Stimulated activated CD4-positive, alpha-beta T cell treated with anti-CD3 and anti-CD28 coated beads, TNF-alpha, amount 100 ng/mL, for 4 hours (primary cell): ENCODE measurements at regions not wholly inside any gene's neighbourhood (a gene's known extent, or its start where the extent isn't known, plus 50 kb on each side); places are given as distances from the start of the nearest gene placed in this dataset.
"Not testable (repeated sequence)": the region's sequence is repeated elsewhere in the genome, so short reads cannot be mapped to it uniquely, and the experiment has no call there.

Source experiments
- DNase-seq, 3 experiments: peaks; one replicate each; pipeline ENCODE4 v3.0.0-alpha.2; 2020; ENCODE audit warnings: low read depth in 3 of 3

DNA sequence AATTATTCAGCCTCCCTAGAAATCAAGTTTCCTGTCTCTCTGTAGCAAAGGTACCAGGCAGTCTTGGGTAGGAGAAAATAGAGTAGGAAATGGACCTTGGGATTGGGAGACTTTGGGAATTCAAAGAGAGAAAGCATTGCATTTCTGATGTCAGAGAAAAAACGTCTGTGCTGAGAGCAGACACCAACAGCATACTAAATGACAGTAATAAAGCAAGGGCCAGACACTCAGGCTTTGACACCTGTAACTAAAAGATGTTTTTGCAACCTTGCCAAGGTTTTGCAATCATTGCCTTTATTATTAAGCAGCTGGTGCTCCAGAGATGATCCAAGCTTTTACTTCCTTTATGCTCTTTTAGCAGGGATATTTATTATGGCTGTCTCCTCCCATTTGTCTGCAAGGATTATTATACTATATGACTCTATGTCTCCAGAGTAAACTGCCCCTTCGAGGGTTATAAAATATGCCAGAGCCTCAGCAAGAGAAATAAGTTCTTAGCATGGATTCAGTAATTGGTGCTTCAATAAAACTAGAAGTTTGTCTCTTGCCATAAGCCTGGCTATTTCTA is 85.2 kb upstream of the GRAMD1B start:
- no peak for DNase-seq

DNA sequence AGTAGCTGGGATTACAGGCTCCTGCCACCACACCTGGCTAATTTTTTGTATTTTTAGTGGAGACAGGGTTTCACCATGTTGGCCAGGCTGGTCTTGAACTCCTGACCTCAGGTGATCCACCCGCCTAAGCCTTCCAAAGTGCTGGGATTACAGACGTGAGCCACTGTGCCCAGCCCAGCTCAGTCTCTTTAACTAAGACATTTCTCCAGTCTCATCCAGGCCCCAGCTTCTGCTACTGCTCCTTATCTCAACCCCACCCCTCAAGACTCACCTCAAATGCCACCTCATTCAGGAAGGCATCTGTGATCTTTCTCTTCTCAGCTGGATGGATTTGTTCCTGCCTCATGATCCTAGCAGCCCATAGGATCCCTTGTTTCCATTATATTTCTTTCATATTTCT is 85.9 kb upstream of the GRAMD1B start:
- DNase-seq, result not testable (repeated sequence)

DNA sequence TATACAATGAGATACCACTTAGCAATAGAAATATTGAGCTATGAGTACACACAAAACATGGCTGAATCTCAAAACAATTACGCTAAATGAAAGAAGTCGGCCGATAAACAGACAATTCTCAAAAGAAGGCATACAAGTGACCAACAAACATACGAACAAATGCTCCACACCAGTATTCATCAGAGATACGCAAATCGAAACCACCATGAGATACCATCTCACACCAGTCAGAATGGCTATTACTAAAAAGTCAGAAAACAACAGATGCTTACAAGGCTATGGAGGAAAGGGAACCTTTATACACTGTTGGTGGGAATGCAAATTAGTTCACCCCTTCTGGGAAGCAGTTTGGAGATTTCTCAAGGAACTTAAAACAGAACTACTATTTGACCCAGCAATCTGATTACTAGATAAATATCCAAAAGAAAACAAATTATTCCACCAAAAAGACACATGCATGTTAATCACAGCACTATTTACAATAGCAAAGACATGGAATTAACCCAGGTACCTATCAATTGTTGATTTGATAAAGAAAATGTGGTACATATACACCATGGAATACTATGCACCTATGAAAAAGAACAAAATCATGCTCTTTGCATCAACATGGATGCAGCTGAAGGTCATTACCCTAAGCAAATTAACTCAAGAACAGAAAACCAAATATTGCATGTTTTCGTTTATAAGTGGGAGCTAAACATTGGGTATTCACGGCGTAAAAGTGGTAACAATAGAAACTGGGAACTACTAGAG is 90.9 kb upstream of the GRAMD1B start:
- no peak for DNase-seq

DNA sequence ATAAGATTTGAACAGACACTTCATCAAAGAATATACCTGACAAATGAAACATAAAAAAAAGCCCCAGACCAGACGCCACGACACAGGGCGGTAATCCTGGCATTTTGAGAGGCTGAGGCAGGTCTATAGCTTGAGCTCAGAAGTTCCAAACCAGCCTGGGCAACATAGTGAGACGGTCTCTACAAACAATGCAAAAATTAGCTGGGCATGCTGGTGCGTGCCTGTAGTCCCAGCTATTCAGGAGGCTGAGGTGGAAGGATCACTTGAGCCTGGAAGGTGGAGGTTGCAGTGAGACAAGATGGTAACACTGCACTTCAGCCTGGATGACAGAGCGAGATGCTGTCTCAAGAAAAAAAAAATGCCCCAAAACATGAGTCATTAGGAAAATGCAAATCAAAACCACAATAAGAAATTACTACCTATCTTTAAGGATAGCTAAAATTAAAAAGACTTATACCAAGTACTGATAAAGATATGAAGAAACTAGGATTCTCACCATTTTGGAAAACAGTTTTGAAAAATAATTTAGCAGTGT is 91.7 kb upstream of the GRAMD1B start:
- no peak for DNase-seq

DNA sequence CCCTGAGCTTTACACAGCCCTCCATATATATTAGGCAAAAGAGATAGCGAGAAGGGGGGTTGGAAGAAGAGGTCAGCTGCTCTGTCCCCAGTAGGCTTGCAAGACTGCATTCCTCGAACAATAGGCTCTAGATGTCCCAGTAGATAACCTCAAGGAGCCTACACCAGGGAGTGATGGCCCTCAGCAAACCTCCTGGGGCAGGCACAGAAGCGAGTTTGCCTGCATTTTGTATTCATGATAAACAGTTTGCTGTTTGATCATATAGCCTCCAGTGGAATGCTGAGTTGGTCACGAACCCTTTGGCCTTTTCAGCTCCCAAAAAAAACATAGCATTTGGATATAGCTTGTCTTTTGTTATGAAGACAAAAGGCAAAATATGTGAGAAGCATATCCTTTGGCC is 95.1 kb upstream of the GRAMD1B start:
- DNase-seq, result no peak

DNA sequence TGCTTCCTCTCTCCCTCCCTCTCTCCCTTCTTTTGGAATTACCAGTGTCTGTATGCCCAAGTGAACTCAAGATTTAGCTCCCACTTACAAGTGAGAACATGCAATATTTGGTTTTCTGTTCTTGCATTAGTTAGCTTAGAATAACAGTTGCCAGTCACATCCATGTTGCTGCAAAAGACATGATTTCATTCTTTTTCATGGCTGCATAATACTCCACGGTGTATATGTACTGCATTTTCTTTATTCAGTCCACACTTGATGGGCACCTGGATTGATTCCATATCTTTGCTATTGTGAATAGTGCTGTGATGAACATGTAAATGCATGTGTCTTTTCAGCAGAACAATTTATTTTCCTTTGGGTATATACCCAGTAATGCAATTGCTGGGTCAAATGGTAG is 97.5 kb upstream of the GRAMD1B start:
- DNase-seq, result not testable (repeated sequence)

DNA sequence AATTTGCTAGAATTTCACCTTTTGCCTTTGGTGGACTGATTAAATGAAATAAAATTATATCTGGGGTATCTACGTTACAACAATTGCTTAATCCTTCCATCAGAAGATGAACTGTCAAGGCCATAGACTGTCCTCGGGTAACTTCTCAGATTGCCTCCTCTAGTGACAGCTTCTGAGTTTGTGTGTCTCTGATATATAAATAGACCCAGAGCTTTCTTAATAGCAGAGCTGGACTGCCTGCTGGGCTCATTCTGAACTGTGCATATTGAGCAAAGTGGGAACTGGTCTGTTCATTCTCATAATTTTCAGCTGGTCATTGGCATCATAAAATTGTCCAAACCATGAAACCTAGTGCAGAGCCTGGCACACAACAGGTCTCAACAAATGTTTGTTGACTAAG is 99.1 kb upstream of the GRAMD1B start:
- no peak for DNase-seq

DNA sequence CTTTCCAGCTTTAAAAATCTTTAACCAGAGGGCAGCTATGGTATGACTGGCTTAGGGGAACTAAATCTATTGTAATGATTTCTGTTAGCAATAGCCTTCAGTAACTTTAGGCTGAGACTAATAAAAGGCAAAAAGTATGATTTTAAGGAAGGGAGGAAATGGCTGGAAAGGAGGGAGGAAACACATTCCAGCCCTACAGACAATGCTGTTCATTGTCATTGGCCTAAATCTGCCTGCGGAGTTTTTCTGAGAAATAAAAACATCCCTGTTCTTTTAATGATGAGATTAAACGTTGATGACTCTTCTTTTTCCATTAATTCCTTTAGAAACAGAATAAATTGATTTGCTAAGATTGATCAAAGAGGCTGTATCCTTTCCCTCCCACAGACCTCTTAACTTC is 99.6 kb upstream of the GRAMD1B start:
- DNase-seq, result no peak

DNA sequence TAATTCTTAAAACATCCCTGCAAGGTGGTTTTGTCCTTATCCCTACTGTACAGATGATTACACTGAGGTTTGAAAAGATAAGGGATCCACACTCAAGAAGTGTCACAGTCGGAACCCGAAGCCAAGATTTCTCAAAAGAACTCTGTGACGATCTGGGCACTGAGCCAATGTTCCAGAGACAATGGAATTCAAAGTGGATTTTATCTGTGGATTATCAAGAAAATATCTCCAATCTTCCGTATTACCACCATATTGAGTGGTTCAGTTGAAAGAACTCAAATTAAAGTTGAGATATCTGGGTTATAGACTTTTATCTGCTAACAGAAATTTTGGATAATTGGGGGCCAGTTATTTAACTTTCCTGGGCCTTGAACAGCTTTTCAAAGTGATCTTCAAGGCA is 100.0 kb upstream of the GRAMD1B start:
- DNase-seq, result no peak

DNA sequence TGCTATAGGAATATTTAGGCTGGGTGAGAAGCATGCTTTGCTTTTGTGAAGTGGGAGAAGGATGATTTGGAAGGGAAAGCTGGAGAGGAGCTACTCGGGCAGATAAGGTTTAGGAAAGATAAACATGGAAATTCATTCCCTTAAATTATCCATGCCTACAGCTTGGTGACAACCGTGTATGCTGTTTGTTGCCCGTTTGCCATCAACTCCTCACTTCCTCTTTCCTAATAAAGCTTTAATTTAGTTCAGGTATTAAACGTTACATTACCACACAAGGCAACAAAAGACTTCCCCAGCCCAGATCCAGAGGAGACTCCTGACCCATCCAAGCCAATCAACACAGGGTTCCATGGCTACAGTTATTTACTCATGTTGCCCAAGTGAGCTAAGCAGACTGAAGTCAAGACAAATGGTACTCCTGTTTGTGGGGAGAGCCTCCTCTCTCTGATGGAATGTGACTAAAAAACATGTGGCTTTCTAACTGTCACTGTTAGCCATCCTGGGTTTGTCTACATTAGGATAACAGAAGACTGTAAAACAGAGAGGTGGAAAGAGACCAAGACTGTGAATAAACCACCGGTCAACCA is 101.7 kb upstream of the GRAMD1B start:
- no peak for DNase-seq

DNA sequence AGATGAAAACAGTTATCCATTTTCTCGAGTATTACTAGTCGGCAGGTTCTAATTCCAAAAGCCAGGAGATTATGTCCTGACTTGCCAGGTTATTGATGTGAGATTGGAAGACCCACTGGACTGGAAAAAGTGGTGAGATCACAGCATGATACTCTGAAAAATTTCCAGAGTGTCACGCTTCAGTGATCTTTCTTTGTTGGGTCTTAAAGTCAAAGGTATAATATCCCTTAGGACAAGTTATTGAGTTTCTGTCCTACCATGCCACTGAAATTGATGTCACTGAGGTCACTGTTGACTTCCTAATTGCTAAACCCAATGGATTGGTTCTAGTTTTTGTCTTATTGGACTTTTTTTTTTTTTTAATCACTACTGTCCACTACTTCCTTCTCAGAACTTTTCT is 104.5 kb upstream of the GRAMD1B start:
- DNase-seq, result no peak

DNA sequence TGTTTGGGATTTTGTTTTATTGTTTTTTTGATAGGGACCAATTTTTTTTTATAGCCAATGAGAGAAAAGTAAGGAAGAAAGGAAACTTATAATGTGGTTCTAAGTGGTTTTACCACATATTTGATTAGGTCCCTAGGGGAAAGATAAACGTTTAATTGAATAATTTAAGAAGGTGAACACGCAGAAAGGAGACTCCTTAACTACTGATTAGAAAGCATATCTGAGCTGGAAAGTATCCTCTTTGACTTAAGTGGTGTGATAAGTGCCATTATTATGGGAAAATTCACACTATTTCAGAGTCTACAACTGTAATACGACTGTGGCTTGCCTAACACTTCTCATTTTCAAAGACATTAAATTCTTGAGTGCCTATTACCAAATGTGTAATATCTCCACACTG is 106.5 kb upstream of the GRAMD1B start:
- no peak for DNase-seq

DNA sequence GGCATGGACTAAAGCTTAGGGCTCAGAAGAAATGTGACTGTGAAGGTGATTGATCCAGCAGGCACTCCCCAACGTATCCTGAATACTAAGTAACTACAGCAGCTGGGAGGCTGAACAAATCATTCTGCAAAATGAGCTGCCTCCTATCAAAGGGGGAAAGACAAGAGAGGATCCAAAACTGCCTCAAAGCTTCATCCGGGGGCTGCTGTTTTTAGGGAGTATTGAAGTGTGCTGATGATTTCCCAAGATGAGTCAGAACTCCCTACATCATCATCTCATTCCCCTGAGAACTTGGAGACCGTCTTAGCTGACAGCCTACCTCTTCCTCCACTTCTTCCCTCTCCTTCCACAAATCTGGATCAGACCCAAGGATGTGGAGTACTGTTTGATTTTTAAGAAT is 108.4 kb upstream of the GRAMD1B start:
- DNase-seq, result no peak

DNA sequence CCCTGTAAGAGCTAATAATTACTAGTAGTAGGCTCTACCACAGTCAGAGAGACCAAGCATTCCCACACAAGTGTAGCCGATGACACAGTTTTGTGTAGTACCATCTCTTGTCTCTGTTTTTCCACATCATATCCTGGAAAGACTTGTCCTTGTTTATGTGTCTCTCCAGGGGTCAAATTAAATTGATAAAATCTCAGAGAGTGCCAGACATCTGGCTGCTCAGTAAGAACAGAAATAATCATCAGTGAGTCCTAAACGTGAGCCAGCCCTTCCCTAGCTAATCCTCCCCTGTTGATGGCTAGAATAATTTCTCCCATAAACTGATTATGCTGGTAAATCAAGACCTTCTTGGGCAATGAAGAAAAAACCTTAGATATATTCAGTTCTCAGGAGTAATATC is 111.4 kb upstream of the GRAMD1B start:
- no peak for DNase-seq

DNA sequence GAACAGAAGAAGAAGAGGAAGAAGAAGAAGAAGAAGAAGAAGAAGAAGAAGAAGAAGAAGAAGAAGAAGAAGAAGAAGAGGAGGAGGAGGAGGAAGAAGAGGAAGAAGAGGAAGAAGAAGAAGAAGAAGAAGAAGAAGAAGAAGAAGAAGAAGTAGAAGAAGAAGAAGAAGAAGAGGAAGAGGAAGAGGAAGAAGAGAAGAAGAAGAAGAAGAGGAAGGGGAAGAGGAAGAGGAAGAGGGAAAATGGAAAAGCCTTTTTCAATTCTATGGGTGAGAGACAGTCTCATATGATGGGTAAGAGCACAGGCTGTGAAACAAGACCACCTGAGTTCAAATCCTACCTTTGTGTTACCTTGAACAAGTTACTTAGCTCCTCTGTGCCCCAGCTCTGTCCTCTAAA is 111.9 kb upstream of the GRAMD1B start:
- DNase-seq, result not testable (repeated sequence)

DNA sequence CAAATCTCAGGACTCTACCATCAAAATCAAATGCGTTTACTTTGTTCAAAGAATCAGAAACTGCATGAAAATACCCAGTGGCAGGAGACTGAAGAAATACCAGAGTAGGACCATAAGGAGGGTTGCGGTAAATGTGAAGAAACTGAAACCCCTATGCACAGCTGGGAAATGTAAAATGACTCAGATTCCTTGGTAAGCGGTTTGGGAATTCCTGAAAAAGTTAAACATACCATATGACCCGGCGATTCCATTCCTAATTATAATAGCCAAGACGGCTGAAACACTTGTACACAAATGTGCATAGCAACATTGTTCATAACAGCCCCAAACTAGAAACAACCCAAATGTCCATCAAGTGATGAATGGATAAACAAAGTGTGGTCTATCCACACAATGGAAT is 114.1 kb upstream of the GRAMD1B start:
- no peak for DNase-seq

DNA sequence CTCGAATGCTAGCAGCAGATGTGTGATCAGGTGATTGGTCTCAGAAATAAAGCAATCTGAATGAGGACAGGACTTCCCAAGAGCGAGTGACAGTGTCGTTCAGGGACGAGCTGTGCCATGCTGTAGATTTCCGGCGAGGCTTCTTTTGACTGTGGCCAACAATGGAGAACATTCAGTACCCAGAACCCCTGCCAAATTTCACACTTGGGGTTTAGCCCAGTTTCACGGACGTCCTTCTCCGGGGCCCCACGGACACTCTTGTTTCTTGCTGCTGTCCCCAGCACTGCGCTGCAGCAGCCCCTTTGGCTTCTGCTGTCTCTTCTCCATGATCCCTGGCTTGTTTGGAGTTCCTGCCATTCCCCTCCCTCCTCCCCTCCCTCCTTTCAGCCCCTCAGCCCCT is 115.1 kb upstream of the GRAMD1B start:
- DNase-seq, result no peak

DNA sequence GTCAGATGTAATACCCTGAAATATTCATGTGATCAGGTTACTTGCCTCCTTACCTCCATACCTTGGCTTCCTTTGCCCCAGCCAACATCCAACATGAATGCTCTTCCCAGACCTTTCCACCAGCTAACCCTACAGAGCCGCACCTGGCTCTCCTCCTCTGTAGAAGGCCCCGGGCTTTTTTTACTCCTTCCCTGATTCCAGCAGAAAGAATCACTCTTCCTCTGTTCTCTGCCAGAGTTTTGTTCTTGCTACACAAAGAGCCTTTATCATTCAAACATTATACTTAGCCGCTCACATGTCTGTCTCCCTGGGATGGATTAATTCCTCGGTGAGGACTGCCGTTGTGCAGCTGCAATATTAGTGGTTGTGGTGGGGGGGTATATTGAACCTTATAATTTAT is 116.8 kb upstream of the GRAMD1B start:
- DNase-seq, result no peak

DNA sequence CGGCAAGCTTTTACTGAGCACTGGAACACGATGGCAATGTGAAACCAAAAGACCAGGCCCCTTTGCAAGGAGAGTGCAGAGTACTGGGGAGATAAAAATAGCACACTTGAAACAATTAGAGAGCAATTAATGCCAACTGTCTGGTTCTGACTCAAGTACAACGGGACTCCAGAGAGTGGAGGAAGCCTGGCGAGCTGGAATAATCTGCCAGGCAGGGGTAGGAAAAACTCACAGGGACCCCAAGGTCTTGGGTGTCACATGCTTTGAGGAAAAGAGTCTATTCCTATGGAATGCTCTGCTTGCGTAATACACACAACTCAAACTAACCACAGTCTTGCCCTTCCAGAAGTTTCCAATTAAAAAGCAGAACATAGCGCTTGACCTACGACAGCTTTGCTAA is 113.0 kb upstream of the CLMP start:
- DNase-seq, result no peak

DNA sequence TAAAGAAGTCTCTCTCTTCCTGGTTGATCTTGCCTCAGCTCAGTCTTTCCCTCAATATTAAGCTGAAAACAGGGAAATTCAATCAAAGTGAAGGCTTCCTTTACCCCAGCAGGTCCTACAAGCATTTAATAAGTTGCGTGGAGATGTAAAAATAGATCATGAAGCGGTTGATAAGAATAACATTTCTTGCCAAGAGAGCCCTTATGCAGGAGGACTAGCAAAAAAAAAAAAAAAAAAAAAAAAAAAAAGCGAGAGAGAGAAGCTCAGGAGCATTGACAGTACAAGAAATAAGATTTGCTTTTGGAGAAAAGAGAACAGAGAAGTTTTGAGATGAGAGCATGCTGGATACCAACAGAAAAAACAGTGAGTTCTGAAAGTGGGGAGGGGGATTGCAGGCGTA is 112.2 kb upstream of the CLMP start:
- DNase-seq, result no peak

DNA sequence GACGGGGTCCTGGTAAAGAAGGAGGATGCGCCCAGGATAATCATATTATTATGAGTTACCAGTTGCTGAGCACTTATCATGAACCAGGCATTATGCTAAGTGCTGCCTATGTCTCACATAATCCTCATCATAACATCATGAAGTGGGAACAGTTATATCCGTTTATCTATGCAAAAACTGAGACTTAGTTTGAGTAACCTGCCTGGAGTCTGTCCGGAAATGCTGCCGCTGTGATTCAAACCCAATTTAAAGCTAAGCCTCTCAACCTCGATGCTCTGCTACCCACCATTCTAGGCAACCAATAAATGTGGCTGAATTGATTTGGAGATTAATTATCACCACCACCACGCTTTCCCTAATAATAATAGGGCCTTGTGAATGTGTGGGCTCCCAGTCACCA is 111.5 kb upstream of the CLMP start:
- no peak for DNase-seq

DNA sequence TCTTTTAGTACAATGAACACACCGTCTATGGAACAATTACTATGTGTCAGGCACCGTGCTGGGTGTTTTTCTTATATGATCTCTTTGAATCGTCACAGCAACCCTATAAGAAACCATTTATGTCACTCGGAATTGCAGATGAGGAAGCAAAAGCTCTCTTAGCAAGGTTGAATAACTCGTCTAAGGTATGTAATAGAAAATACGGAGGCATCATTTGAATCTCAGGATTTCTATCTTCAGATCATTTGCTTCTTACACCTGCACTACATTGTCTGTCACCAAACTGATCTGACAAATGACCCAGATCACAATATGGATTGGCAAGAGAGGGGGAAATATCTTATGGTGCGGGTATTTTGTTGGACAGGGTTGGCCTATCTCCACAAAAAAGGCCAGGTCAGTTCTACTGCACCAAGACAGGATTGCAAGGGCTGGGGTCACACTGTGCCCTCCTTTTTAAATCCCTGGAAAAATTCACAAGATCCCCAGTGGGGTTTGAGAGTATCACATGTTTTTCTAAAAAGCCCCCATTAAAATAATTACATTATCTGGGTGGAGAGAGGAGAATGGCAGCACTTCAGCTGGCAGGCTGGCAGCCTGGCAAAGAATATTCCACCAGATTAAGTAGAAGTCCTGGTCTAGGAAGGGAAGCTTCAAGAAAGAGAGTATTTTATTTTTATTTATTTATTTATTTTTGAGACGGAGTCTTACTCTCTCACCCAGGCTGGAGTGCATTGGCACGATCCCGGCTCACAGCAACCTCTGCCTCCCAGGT is 110.7 kb upstream of the CLMP start:
- no peak for DNase-seq
